HCT116 (cell line): ENCODE measurements at regions not wholly inside any gene's neighbourhood (a gene's known extent, or its start where the extent isn't known, plus 50 kb on each side); places are given as distances from the start of the nearest gene placed in this dataset.

Experiments
- ATAC-seq: fragments of 200-7000 bp; cut with Tn5 transposase; 2 replicates; pipeline ENCODE4 v1.9.1; 2020; ENCODE audit warnings: mild to moderate bottlenecking, moderate library complexity
- BruUV-seq: library from RNA; stranded (reverse); fragments of 400-500 nt; replicated peaks from 2 replicates; lab custom pipeline; 2021; lab: Mats Ljungman, UMichigan
- CTCF ChIA-PET: fragments of 300-600 bp; sonication (Branson Sonifier 250); formaldehyde crosslinking; loops from one replicate; lab custom pipeline; 2021; ENCODE audit warnings: antibody characterized with exemption; lab: Charles Lee
- POLR2A ChIA-PET: fragments of 300-600, 350-600 bp; sonication (Branson Sonifier 250); formaldehyde crosslinking; loops from one replicate; lab custom pipeline; 2021; ENCODE audit warnings: antibody characterized with exemption; lab: Charles Lee
- RAD21 ChIA-PET, 2 experiments: fragments of 300-600 bp; sonication (Branson Sonifier 250); formaldehyde crosslinking; loops; one replicate each; lab custom pipeline; 2023; ENCODE audit warnings: low total read pairs in 2 of 2; ENCODE audit not compliant: uncharacterized antibody in 2 of 2, unreplicated experiment in 2 of 2, low non-redundant PET in 1 of 2; lab: Charles Lee
- DNase-seq: peaks from one replicate; pipeline ENCODE4 v3.0.0-alpha.2; 2010; ENCODE audit warnings: low read depth, low spot score
- H2AFZ ChIP-seq: fragments of 200-600 bp; shearing (Covaris generic), sonication (generic); 2 replicates; pipeline ENCODE4 v1.6.1; 2017; ENCODE audit warnings: low read depth, mixed run types, mixed read lengths, antibody characterized with exemption, low read length; ENCODE audit not compliant: poor library complexity, severe bottlenecking
- H3K27ac ChIP-seq: 2 replicates; pipeline ENCODE4 v1.5.1; 2012; ENCODE audit warnings: low read depth, low read length
- H3K27me3 ChIP-seq: fragments of 200-600 bp; sonication (generic); 2 replicates; pipeline ENCODE4 v1.6.1; 2016; ENCODE audit warnings: mixed run types, low read length, mixed read lengths; ENCODE audit not compliant: insufficient read depth
- H3K36me3 ChIP-seq, 2 experiments: fragments of 200-500 bp in 1 of 2; fragments of 200-600 bp in 1 of 2; sonication (Bioruptor generic) in 1 of 2; sonication (generic) in 1 of 2; 2 replicates each; pipeline versions ENCODE4 v1.5.1 to v1.6.1; 2014 to 2016; ENCODE audit warnings: low read length in 2 of 2, inconsistent platforms in 1 of 2, mixed read lengths in 1 of 2, mixed run types in 1 of 2; ENCODE audit not compliant: insufficient read depth in 2 of 2, control insufficient read depth in 1 of 2
- H3K4me1 ChIP-seq, 2 experiments: fragments of 200-600 bp in 1 of 2; sonication (generic) in 1 of 2; 2 replicates each; pipeline versions ENCODE4 v1.5.1 to v1.6.1; 2012 to 2017; ENCODE audit warnings: low read length in 2 of 2, inconsistent platforms in 1 of 2, mild to moderate bottlenecking in 1 of 2, mixed read lengths in 1 of 2, mixed run types in 1 of 2, moderate library complexity in 1 of 2; ENCODE audit not compliant: insufficient read depth in 2 of 2, control insufficient read depth in 1 of 2
- H3K4me2 ChIP-seq: fragments of 200-600 bp; sonication (generic); 2 replicates; pipeline ENCODE4 v1.6.1; 2017; ENCODE audit warnings: mixed run types, low read length, mixed read lengths
- H3K4me3 ChIP-seq, 2 experiments: fragments of 200-600 bp in 1 of 2; sonication (generic) in 1 of 2; replicated peaks in 1 of 2; 2 replicates each; pipeline ENCODE4 v1.5.1; 2011 to 2016; ENCODE audit warnings: low read length in 2 of 2, control low read depth in 1 of 2, low read depth in 1 of 2, mild to moderate bottlenecking in 1 of 2, mixed read lengths in 1 of 2, mixed run types in 1 of 2
- H3K79me2 ChIP-seq: fragments of 200-600 bp; sonication (generic); 2 replicates; pipeline ENCODE4 v1.6.1; 2017; ENCODE audit warnings: mild to moderate bottlenecking, mixed run types, low read length, moderate library complexity, mixed read lengths; ENCODE audit not compliant: insufficient read depth
- H3K9ac ChIP-seq: fragments of 200-600 bp; sonication (generic); 2 replicates; pipeline ENCODE4 v1.6.1; 2016; ENCODE audit warnings: low read length, mixed read lengths
- H3K9me2 ChIP-seq: fragments of 200-600 bp; sonication (generic), shearing (Covaris generic); 2 replicates; pipeline ENCODE4 v1.6.1; 2017; ENCODE audit warnings: mixed run types, mild to moderate bottlenecking, moderate library complexity; ENCODE audit not compliant: insufficient read depth
- H3K9me3 ChIP-seq, 2 experiments: fragments of 200-500 bp in 1 of 2; fragments of 200-600 bp in 1 of 2; sonication (Bioruptor generic) in 1 of 2; sonication (generic) in 1 of 2; 2 replicates each; pipeline ENCODE4 v1.6.1; 2014 to 2017; ENCODE audit warnings: low read length in 2 of 2, mixed read lengths in 2 of 2, inconsistent platforms in 1 of 2, low read depth in 1 of 2, mild to moderate bottlenecking in 1 of 2, mixed run types in 1 of 2, moderate library complexity in 1 of 2; ENCODE audit not compliant: control insufficient read depth in 1 of 2, insufficient read depth in 1 of 2
- H4K20me1 ChIP-seq: fragments of 200-600 bp; sonication (generic), shearing (Covaris generic); 2 replicates; pipeline ENCODE4 v1.6.1; 2017; ENCODE audit warnings: mixed run types, mild to moderate bottlenecking, moderate library complexity; ENCODE audit not compliant: insufficient read depth
- CEBPB ChIP-seq: IDR thresholded peaks from 2 replicates; pipeline ENCODE4 v1.6.1; 2012; ENCODE audit warnings: low read depth
- EGR1 ChIP-seq: IDR thresholded peaks from 2 replicates; pipeline ENCODE4 v1.6.1; 2012; ENCODE audit warnings: low read depth
- EZH2 ChIP-seq: fragments of 200-600 bp; sonication (generic); IDR thresholded peaks from 2 replicates; pipeline ENCODE4 v1.6.1; 2017; ENCODE audit warnings: antibody characterized with exemption, mixed run types
- JUND ChIP-seq: IDR thresholded peaks from 2 replicates; pipeline ENCODE4 v1.6.1; 2012
- POLR2AphosphoS5 ChIP-seq: IDR thresholded peaks from 2 replicates; pipeline ENCODE4 v1.6.1; 2011; ENCODE audit warnings: mild to moderate bottlenecking, low read depth, low read length, moderate library complexity
- SIN3A ChIP-seq: IDR thresholded peaks from 2 replicates; pipeline ENCODE4 v1.6.1; 2012; ENCODE audit warnings: low read depth
- SP1 ChIP-seq: IDR thresholded peaks from 2 replicates; pipeline ENCODE4 v1.6.1; 2012; ENCODE audit warnings: low read depth
- ZFX ChIP-seq: fragments of 450-650 bp; IDR thresholded peaks from 2 replicates; pipeline ENCODE4 v1.6.1; 2017
- ZNF274 ChIP-seq: fragments of 200-500 bp; sonication (Bioruptor generic); IDR thresholded peaks from 2 replicates; pipeline ENCODE4 v1.6.1; 2014; ENCODE audit warnings: mild to moderate bottlenecking, low read depth, low read length, inconsistent platforms
- intact Hi-C: fragments of 100-400 bp; cut with micrococcal nuclease; formaldehyde crosslinking; loops from 2 replicates; pipeline ENCODE4 v1.10.0; 2022
- TF ChIP-seq, protein P1 (sequence below): IDR thresholded peaks from 2 replicates; pipeline ENCODE4 v1.6.1; 2012; ENCODE audit warnings: low read depth
- TF ChIP-seq, protein P2 (sequence below), 3 experiments: fragments of 200-600 bp in 1 of 3; sonication (generic) in 1 of 3; IDR thresholded peaks in 2 of 3; conservative IDR thresholded peaks in 1 of 3; 2 replicates each; pipeline ENCODE4 v1.5.1; 2012 to 2017; ENCODE audit warnings: low read depth in 2 of 3, low read length in 2 of 3, antibody characterized with exemption in 1 of 3, borderline replicate concordance in 1 of 3, control low read depth in 1 of 3, mild to moderate bottlenecking in 1 of 3, mixed read lengths in 1 of 3, mixed run types in 1 of 3, moderate library complexity in 1 of 3; ENCODE audit not compliant: insufficient read depth in 1 of 3

DNA sequence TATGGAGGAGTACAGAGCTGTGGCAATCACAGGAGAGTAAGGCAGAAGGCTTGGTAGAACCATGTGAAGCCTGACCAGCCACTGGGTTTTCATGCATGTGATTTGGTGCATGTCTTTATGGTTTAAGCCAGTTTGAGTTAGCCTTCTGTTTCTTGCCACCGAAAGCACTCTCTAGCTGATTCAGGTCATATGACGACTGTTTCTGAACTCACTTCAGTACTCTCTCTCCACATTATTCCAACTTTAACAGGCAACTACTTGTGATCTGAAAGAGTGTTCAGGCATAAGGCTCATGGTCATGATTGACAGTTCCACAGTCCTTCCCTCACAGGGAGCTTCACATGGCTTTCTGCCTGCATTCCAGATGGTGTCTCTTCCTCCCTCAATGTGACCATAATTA lies 63.3 kb upstream of the TAB2 start:
- H3K36me3 ChIP-seq = no peaks in the 10 kb centered on the region
- no peak for DNase-seq
- BruUV-seq = no TSS peak
- H2AFZ ChIP-seq = no peak overlapping the region
- no peak overlapping the region for H3K4me3 ChIP-seq
- H3K9ac ChIP-seq = no peak overlapping the region
- ATAC-seq = no peak
- ChIA-PET CTCF (no interaction called here), POLR2A (no interaction called here), RAD21 (no interaction called here)
- H4K20me1 ChIP-seq = no peaks in the 10 kb centered on the region
- no peaks in the 10 kb centered on the region for H3K9me2 ChIP-seq
- no peaks in the 10 kb centered on the region for H3K79me2 ChIP-seq
- no peak for TF ChIP-seq ZFX
- TF ChIP-seq, protein P1, sequence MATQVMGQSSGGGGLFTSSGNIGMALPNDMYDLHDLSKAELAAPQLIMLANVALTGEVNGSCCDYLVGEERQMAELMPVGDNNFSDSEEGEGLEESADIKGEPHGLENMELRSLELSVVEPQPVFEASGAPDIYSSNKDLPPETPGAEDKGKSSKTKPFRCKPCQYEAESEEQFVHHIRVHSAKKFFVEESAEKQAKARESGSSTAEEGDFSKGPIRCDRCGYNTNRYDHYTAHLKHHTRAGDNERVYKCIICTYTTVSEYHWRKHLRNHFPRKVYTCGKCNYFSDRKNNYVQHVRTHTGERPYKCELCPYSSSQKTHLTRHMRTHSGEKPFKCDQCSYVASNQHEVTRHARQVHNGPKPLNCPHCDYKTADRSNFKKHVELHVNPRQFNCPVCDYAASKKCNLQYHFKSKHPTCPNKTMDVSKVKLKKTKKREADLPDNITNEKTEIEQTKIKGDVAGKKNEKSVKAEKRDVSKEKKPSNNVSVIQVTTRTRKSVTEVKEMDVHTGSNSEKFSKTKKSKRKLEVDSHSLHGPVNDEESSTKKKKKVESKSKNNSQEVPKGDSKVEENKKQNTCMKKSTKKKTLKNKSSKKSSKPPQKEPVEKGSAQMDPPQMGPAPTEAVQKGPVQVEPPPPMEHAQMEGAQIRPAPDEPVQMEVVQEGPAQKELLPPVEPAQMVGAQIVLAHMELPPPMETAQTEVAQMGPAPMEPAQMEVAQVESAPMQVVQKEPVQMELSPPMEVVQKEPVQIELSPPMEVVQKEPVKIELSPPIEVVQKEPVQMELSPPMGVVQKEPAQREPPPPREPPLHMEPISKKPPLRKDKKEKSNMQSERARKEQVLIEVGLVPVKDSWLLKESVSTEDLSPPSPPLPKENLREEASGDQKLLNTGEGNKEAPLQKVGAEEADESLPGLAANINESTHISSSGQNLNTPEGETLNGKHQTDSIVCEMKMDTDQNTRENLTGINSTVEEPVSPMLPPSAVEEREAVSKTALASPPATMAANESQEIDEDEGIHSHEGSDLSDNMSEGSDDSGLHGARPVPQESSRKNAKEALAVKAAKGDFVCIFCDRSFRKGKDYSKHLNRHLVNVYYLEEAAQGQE = no peak
- H3K4me1 ChIP-seq = peaks cover 3 to 7% of the 10 kb centered on the region in 2 experiments; a peak in 2 of 4 replicates
- no peak overlapping the region for H3K27ac ChIP-seq
- no peak overlapping the region for H3K4me2 ChIP-seq
- H3K9me3 ChIP-seq = no peaks in the 10 kb centered on the region
- intact Hi-C loops = no loop called here
- no peaks in the 10 kb centered on the region for H3K27me3 ChIP-seq

DNA sequence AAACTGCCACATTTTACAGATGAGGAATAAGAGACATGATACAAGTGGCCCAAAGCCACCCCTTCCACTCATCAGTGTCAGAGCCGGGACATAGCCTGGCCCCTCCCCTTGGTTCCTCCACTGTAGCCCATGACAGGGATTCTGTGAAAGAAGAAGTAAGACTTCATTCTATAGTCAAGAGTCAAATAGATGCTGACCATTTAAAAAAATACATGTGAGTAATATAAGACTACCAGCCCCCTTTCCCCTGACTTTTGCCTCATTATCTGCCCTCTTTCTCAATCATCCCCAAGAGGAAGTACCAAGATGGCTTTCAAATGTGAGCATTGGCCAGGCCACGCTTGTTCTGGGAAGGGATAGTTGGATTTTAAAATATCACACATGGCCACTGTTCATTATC lies 57.8 kb upstream of the TAB2 start:
- H3K79me2 ChIP-seq = no peaks in the 10 kb centered on the region
- H3K4me3 ChIP-seq = no peak overlapping the region
- H3K36me3 ChIP-seq = no peaks in the 10 kb centered on the region
- H3K4me1 ChIP-seq = no peaks in the 10 kb centered on the region
- no peaks in the 10 kb centered on the region for H4K20me1 ChIP-seq
- H3K27me3 ChIP-seq = no peaks in the 10 kb centered on the region
- H3K9me2 ChIP-seq = no peaks in the 10 kb centered on the region
- DNase-seq = no peak
- RAD21 ChIA-PET = no interaction called here
- CTCF ChIA-PET = no interaction called here
- POLR2A ChIA-PET = no interaction called here
- H3K4me2 ChIP-seq = no peak overlapping the region
- no peak overlapping the region for H3K9ac ChIP-seq
- intact Hi-C loops = no loop called here
- H2AFZ ChIP-seq = no peak overlapping the region
- no peak overlapping the region for H3K27ac ChIP-seq
- no TSS peak for BruUV-seq
- no peaks in the 10 kb centered on the region for H3K9me3 ChIP-seq
- ATAC-seq = no peak
- TF ChIP-seq ZNF274 (no peak), EGR1 (no peak), SP1 (no peak), SIN3A (no peak), CEBPB (no peak), JUND (no peak), EZH2 (no peak), POLR2AphosphoS5 (no peak)
- TF ChIP-seq, protein P1 = no peak
- TF ChIP-seq, protein P2, sequence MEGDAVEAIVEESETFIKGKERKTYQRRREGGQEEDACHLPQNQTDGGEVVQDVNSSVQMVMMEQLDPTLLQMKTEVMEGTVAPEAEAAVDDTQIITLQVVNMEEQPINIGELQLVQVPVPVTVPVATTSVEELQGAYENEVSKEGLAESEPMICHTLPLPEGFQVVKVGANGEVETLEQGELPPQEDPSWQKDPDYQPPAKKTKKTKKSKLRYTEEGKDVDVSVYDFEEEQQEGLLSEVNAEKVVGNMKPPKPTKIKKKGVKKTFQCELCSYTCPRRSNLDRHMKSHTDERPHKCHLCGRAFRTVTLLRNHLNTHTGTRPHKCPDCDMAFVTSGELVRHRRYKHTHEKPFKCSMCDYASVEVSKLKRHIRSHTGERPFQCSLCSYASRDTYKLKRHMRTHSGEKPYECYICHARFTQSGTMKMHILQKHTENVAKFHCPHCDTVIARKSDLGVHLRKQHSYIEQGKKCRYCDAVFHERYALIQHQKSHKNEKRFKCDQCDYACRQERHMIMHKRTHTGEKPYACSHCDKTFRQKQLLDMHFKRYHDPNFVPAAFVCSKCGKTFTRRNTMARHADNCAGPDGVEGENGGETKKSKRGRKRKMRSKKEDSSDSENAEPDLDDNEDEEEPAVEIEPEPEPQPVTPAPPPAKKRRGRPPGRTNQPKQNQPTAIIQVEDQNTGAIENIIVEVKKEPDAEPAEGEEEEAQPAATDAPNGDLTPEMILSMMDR (IDR thresholded peaks at IDR 0.05 in 2 of 3, conservative IDR thresholded peaks at IDR 0.05 in 1 of 3; ENCODE audit: borderline replicate concordance in 1 of 3, insufficient read depth in 1 of 3, low read depth in 2 of 3, low read length in 2 of 3) = no peak
